HS-27A (cell line): ENCODE measurements at regions not wholly inside any gene's neighbourhood (a gene's known extent, or its start where the extent isn't known, plus 50 kb on each side); places are given as distances from the start of the nearest gene placed in this dataset.
"Not testable (repeated sequence)": the region's sequence is repeated elsewhere in the genome, so short reads cannot be mapped to it uniquely, and the experiment has no call there.

ENCODE experiments used
- DNase-seq: peaks from one replicate; pipeline ENCODE4 v3.0.0-alpha.2; 2012; ENCODE audit warnings: low read depth, missing footprints

DNA sequence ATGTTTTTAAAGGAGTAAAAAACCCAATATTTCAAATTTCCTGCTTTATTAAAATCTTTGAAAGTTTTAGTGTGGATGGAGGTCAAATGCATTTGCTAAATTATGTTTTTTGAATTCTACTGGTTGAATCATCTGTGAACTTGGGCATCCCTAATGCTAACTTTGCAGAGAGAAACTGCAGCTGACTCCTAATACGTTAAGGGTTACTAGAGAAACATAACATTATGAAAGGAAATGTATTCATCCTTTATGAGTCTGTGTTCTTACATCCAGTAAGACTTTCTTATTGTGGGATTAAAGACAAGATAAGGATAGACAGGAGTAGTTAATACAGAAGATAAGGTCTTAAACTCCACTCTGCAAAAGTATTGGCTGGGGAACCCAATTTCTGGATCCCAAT lies 140.6 kb downstream of the FAM124B start:
- DNase-seq, result no peak

DNA sequence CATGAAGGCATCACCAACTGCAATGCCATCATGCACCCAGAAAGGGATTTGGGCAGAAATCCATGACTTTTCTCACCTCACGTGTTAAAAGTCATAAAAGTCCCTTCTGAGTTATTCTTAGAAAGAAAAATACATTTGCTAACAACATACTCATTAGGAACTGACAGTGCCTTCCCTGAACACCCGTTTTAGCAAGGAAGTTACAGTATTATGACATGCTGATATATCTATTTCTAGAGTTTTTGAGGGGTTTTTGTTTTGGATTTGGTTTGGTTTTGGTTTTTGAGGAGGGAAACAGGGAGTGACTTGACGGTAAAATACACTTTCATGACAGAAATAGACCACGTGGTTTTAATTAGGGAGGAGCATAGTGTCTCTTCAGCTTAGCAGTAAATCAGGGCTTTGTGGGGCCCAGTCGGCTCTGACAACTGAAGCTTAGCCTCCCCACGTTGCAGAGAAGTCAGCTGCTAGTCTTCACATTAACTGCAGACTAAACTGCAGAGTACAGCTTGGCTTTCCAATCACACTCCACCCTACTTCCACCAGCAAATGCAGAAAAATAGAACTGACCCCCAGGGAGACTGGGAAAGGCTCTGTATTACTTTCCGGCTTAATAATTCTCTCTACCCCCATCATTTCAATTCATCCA lies 141.4 kb downstream of the FAM124B start:
- no peak for DNase-seq

DNA sequence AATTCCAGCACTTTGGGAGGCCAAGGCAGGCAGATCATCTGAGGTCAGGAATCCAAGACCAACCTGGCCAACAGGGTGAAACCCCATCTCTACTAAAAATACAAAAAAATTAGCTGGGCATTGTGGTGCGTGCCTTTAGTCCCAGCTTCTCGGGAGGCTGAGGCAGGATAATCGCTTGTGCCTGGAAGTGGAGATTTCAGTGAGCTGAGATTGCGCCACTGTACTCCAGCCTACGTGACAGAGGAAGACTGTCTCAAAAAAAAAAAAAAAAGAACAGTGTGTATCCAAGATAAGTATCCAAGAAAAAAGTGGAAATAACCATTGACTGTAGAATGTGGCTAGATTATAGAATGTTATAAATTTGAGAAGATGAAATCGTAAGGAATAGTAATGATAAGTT lies 142.1 kb downstream of the FAM124B start:
- DNase-seq, result no peak

DNA sequence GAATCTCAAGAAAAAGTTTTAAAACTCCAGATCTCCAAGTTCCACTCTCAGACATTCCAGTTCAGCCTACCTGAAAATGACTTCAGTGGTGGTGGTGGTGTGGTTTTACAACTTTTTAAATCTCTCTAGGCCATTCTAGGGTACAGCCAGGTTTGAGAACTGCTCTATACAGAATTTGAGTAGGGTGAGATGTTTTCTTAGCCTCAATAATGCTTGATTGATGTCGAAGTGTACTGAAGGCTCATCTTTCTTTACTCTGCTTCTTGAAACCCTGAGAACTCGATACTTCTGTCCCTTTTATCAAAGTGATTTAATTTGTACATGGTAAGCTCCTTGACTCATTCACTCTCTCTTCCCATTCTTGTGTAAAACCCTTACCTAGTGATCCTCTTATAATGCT lies 143.8 kb downstream of the FAM124B start:
- DNase-seq, result no peak

DNA sequence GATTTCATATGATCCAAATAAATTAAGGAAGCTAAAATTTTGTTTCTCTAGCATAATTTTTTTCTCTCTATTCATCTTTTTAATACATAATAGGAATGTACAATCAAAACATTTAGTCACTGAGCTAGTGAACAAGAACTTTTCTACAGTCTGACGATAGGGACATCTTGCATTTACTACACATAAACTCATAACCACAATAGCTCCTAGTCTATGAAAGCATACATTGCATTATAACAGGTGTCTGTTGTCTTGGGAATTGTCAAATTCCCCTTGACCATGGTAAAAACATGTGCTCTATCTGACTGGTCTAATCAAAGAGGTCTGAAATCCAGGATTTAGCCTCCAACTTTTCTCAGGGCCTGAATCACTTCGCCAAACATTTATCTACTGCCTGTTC lies 144.8 kb downstream of the FAM124B start:
- DNase-seq, result no peak

DNA sequence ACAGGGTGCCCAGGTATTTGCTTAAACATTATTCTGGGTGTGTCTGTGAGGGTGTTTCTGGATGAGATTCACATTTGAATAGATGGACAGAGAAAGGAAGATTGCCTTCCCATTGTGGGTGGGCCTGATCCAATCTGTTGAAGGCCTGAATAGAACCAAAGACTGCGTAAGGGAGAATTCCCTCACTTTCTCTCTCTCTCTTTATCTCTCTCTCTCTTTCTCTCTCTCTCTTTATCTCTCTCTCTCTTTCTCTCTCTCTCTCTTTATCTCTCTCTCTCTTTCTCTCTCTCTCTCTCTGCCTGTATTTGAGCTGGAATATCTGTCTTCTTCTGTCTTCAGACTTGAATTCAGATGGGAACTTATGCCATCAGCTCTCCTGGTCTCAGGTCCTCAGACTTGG lies 148.4 kb downstream of the FAM124B start:
- no peak for DNase-seq

DNA sequence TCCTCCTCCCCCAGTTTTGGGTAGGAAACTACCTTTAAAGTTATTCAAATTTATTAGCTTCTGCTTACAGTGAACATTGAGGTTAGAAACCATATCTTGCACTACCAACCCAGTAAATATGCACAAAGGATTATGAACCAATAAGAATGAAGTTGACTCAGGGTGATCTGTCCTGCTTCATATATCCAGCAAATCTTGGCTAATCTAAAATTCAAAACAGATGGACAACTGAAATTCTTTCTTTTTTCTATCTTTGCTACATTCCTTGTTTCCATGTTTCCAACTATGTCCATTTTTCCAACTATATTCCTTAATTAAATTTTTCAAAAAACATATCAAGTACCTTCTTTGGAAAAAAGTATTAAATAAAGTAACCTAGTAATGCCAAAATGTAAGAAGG lies 149.3 kb downstream of the FAM124B start:
- no peak for DNase-seq

DNA sequence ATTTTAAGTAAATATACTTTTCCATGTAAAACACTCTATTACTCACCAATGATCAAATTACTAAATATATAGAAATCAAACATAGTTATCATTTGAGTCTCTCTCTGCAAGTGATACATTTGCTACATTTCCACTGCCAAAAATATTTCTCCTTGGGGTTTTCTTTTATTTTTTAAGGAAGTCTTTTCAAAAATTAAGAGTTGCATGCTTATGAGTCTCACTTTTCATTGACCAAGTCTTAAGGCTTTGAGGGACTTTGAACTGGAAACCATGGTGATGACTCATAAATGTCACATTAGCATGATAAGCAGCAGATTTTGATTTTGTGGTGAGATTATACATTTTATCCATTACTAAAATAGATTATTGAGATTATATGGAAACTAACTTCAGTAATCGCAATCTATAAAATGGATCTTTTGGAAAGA lies 152.9 kb downstream of the FAM124B start:
- no peak for DNase-seq

DNA sequence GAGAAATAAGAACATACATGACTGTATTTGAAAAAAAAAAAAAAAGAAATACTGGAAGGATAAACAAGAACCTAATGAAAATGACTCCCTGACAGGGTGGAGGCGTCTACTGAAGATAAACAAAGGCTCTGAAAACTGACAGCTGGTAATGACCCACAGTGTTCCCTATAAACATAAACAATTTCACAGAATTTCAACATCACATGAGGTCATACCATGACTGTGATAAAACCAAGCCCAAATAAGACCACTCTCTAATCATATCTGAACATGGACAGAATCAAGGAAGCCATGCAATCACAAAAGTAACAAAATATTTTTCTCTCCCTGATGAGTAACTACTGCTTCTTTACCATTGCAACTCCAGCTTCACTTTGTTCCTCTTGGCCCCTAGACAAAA lies 159.3 kb downstream of the FAM124B start:
- DNase-seq, result no peak

DNA sequence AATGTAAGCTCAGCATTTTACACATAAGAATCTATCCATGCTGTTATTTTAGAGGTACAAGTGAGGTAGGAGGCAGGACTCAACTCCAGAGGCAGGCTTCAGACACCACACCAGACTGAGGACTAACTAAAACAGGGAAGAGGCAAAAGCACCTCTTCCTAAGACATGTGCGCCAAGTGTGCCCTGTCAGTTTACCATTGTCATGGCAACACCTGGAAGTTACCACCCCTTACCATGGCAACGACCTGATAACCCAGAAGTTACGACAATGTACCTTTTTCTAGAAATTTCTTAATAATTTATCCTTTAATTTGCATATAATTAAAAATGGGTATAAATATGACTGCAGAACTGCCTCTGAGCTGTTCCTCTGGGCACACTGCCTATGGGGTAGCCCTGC lies 160.1 kb downstream of the FAM124B start:
- no peak for DNase-seq

DNA sequence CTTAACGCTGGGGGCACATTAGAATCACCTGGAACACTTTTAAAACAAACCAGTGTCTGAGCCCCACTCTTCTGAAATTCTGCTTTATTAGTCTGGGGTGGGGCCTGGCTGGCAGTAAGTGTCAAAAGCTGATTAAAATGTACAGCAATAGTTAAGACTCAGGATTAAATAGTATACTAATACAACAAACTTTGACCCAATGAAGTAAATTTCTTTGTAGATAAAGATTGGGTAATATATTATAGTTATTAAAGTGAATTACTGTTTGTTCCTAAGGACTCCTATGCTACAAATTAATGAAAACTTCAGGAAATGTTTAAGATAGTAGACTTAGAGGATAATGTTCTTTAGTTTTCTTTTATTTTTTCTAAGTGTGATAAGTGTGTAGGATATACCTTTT lies 160.9 kb downstream of the FAM124B start:
- no peak for DNase-seq

DNA sequence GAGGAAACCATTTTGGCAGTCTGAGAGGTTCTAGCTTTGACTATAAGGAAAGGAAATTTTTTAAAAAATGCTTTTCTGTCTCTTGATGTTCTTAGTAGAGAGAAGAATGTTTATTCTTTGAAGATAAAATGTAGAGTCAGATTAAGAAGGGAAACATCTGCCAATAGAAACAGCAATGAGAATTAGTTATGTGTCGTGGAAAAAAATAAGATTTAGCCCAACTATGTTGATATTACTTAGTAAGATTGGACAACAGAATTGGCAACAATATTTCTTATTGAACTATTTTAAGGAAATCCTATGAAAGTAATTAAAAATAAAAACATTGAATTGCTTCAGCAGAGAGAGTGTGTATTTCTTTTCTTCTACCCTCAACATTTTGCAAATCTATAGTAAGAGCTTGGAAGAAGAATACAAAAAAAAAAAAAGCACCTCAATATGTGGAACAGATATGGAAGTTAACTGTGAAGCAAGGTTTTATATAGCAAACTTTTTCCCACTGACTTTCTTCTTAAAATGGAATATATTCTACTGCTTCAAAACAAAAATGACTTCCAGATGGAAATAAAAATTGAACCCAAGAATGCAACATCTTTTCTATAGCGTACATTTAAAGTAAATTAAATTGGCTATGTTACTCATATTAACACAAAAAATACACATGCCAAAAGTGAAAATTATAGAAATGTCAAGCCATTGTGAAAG lies 177.9 kb downstream of the FAM124B start:
- no peak for DNase-seq

DNA sequence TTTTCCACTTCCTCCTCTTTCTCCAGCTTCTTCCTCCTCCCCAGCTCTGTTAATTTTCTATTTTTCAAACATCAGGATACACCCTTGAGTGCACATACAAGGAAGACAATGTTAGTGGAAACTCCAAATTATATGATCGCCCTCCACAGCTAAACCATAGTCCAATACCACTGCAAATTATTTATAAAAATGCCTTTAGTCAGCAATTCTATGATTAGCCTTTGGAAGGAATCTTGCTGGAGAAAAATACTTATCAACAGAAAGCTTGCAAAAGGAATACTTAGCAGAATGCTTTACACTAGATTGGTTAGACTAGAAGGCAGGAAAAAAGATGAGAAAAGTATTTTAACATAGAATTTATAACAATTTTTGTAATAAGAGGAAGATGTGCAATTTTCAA lies 178.9 kb downstream of the FAM124B start:
- DNase-seq, result no peak

DNA sequence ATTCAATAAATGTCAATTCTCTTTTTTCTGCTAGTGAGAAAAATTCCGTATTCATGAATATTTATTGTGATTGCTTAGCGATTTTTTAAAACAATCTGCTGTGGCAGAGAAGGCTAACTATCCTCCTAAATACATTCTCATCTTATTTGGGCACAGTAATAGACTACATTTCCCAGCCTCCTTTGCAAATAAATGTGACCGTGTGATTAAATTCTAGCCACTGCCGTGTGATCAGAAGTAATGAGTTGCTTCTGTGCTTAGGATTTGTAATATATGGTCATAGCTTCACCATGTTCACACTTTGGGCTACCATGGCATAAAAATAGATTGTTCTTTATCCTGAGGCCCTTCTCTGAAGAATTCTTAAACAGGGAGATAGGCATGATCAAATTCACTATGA lies 179.6 kb downstream of the FAM124B start:
- no peak for DNase-seq

DNA sequence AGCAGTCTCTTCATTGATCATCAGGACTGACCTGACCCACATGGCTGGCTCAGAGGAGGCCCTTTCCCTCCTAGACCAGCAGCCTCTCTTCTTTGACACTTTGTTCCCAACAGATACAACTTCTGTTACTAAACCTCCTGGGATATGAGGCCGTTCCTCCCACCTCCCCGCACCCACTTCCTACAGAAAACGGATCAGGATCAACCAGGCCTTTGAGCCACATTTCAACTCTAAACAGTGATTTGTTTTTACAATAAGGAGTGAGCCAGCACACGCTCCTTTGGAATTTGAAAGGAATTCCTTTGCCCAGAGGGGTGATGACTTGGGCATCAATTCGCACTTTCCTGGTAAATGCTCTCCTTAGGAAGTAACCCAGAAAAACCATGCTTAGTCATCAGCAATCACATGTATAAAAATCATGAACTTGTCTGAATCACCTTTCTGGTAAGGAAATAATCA lies 180.4 kb downstream of the FAM124B start:
- peak; percentile 71 for DNase-seq

DNA sequence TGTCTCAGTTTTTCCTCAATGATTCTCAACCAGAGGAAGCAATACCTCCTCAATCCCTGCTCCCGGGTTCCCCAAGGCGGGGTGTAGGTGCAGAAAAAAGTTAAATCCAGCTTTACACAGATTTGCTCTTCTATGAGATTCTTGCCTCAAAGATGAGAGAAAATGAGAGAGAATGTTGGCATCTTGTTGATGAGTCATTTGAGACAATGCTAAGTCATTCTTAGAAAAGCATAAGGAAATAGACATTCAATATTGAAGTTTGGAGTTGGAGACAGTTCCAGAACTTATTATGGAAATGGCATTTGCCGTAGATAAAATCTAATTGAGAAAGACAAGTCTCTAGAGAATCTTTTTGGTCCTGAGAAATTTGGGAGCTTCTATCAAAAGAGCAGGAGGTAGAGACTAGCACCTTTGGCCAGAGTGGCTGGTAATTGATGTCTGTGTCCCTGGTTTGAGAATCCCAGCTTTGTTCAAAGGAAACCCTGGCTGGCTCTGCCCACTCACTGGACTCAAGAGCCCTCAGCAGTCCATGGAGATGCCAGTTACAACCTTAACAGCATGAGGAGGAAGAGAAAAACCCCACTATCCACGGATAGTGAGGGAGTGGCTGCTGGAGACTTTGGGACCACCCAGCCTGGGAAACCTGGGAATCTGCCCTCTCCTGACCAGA lies 181.2 kb downstream of the FAM124B start:
- DNase-seq, result no peak

DNA sequence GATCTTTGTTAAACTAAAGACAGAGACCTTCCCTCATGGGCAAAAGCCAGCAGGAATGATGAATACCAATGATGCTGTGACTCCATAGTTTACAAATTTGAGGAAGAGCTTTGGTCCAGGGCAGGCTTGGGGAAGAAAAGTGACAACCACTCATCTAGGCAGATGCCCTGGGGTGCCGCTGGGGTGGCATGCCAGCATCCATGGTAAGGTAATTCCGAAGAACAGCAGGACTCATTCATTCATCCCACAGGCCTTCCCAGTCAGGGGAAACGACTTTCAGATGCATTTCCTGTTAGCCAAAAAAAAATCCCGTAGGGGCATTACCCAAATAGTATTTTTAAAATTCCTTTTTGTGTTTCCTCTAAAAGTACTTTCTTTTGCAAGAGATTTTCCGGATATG lies 180.7 kb upstream of the SERPINE2 start:
- DNase-seq, result no peak

DNA sequence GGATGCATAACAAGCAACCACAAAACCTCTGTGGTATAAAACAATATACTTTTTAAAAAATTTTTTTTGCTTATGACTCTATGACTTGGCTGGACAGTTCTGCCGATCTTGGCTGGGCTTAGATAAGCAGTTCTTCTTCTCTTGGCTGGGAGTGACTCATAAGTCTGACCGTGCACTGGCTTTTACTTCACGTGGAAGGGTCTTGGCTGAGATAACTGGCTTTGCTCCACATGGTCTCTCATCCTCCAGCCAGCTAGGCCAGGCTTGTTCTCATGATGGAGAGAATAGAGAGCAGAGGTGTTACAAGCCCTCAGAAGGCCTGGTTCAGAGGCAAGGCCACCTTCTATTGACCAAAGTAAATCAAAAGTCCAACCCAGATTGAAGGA lies 178.9 kb upstream of the SERPINE2 start:
- no peak for DNase-seq

DNA sequence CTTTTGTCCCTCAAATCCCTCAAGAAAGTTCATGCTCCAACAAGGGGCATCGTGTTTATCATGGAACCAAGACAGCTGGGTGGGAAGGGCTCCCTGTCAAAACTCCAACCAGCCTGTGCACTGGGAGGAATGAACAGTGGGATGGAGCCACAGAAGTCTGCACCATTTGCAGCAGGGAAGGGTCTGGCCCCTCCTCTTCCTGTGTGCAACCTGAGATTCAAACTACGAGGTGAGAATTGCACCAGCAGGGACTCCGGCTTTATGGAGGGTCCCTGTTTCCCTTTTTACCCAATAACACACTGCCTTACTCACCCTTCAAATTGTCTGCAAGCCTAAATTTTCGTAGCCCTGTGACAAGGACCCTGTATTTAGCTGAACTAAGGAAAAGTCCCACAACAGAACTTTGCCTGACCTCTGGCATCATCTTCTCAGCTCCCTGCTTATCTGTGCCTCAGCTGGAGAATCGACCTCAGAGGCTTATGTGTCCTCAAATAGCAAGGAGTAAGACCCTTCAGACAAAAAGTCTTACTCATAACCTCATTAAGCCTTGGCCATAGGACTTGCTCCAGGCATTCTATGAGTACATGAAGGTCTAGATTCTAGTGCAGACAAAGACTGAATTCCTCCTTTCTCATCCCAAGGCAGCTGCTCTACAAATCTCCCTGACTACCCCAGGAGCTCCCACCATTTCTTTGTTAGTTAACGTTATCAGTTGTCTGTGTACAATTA lies 178.3 kb upstream of the SERPINE2 start:
- no peak for DNase-seq

DNA sequence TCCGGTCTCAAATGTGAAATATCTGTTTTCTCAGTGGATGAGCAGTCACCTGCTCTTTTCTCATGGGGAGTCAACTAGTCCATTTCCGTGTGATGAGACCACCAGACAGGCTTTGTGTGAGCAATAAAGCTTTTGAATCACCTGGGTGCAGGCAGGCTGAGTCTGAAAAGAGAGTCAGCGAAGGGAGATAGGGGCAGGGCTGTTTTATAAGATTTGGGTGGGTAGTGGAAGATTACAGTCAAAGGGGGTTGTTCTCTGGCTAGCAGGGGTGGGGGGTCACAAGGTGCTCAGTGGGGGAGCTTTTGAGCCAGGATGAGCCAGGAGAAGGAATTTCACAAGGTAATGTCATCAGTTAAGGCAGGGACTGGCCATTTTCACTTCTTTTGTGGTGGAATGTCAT lies 176.5 kb upstream of the SERPINE2 start:
- not testable (repeated sequence) for DNase-seq

DNA sequence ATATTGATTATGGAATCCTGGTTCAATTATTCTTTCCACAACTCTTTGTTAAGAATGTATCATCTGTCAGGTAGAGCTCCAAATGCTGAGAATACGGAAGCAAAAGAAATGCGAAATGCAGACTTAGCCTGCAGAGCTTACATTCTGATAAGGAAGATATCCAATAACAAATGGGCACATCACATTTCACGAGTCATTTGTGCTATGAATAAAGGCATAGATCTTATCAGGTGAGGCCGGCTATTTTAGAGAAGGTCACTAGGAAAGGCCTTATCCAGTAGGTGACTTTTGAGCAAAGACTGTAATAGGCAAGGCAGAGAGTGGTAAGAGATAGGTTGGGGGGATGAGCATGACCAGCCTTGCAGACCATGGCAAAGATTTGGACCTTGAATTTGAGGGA lies 174.3 kb upstream of the SERPINE2 start:
- no peak for DNase-seq

DNA sequence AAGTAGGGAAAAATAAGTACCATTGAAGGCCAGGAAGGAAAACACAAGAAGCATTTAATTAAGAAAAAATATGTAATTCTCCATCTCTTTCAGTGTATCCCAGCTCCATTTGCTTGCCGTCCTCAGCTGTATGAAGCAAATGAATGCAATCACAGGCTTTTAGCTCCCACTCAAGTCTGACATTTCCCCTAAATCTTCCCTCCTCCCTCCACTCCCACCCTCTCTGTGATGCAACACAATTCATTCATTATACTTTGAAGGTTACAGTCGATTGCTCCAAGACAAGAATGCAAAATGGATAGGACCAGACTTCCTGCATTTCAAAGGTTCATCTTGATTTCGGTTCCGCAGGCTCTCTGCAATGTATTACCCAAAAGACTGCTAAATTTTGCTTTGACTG lies 172.7 kb upstream of the SERPINE2 start:
- DNase-seq, result no peak

DNA sequence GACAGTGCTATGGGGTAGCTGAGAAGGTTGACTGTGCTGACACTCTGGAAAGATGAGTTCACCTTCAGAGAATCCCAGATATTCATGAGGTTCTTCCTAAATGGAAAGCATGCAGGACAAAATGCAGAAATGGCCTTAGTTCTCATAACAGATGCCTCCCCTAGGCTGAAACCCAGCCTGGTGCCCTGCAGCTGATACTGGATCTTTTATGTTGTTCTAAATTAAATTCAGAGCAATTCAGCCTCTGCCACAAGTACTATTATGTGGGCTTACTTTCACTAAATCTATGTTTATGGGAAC lies 172.0 kb upstream of the SERPINE2 start:
- no peak for DNase-seq
